HG03354 (cell line): ENCODE measurements at regions not wholly inside any gene's neighbourhood (a gene's known extent, or its start where the extent isn't known, plus 50 kb on each side); places are given as distances from the start of the nearest gene placed in this dataset.
"Not testable (repeated sequence)": the region's sequence is repeated elsewhere in the genome, so short reads cannot be mapped to it uniquely, and the experiment has no call there.

ENCODE experiments used
- ATAC-seq: cut with Tn5 transposase; IDR thresholded peaks from one replicate; pipeline ENCODE4 v1.9.1; 2021; ENCODE audit warnings: mild to moderate bottlenecking; ENCODE audit not compliant: unreplicated experiment, poor library complexity, severe bottlenecking

- ATAC-seq = no peak
These were observed 600.3 kb downstream of the MID1IP1 start for GRCh38 chrX:39401483-39402110.

- ATAC-seq = no peak
These were observed 600.9 kb downstream of the MID1IP1 start for GRCh38 chrX:39402158-39402557.

- ATAC-seq = no peak
These were observed 605.5 kb downstream of the MID1IP1 start for GRCh38 chrX:39406799-39407198.

GRCh38 chrX:39409246-39409917 is 608.1 kb downstream of the MID1IP1 start:
- no peak for ATAC-seq

- no peak for ATAC-seq
These were observed 613.1 kb downstream of the MID1IP1 start for GRCh38 chrX:39414290-39414854.

GRCh38 chrX:39416547-39417260 is 615.4 kb downstream of the MID1IP1 start:
- no peak for ATAC-seq

GRCh38 chrX:39418254-39418704 is 617.0 kb downstream of the MID1IP1 start:
- no peak for ATAC-seq

GRCh38 chrX:39418731-39419638 is 617.7 kb downstream of the MID1IP1 start:
- ATAC-seq = no peak

- ATAC-seq = no peak
These were observed 619.7 kb downstream of the MID1IP1 start for GRCh38 chrX:39421006-39421405.

- no peak for ATAC-seq
These were observed 624.0 kb downstream of the MID1IP1 start for GRCh38 chrX:39425124-39425806.

- no peak for ATAC-seq
These were observed 624.8 kb downstream of the MID1IP1 start for GRCh38 chrX:39426101-39426500.

GRCh38 chrX:39427492-39427891 is 626.2 kb downstream of the MID1IP1 start:
- ATAC-seq = no peak

GRCh38 chrX:39427906-39428305 is 626.6 kb downstream of the MID1IP1 start:
- no peak for ATAC-seq

GRCh38 chrX:39430551-39430950 is 629.3 kb downstream of the MID1IP1 start:
- ATAC-seq = no peak

- no peak for ATAC-seq
These were observed 630.6 kb downstream of the MID1IP1 start for GRCh38 chrX:39431893-39432292.

- ATAC-seq = not testable (repeated sequence)
These were observed 633.4 kb downstream of the MID1IP1 start for GRCh38 chrX:39434671-39435070.

GRCh38 chrX:39436538-39436937 is 635.3 kb downstream of the MID1IP1 start:
- ATAC-seq = not testable (repeated sequence)

GRCh38 chrX:39437670-39438441 is 636.6 kb downstream of the MID1IP1 start:
- no peak for ATAC-seq
